OCI-LY3 (cell line): ENCODE measurements at regions not wholly inside any gene's neighbourhood (a gene's known extent, or its start where the extent isn't known, plus 50 kb on each side); places are given as distances from the start of the nearest gene placed in this dataset.

Experiments
- EZH2phosphoT487 ChIP-seq: fragments of 200-600 bp; shearing (Covaris generic); IDR thresholded peaks from 2 replicates; pipeline ENCODE4 v1.6.1; 2018; ENCODE audit warnings: antibody characterized with exemption, mixed run types, low read depth
- TF ChIP-seq, protein P1 (sequence below): fragments of 200-600, 300-600 bp; sonication (generic); IDR thresholded peaks from 2 replicates; pipeline ENCODE4 v1.5.1; 2014; ENCODE audit warnings: antibody characterized with exemption, low read length, low read depth

DNA sequence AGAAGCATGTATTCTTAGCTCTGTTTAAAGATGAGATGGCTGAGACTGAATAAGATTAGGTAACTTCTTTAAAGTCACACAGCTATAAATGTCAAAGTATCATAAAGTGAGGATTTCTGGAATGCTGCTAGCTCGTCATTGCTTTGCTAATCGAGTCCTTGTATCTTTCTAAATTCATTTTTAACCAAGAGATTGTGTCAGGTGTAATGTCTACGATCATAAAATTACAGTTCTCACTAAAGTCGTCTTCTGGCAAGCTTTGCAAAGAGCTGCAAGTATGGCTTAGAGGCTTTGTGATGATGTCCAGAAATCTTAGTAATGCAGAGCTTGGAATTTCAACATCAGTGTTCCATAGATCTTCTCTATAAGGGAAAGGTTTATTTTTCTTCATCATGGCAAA, 569.8 kb downstream of the LMO4 start:
- TF ChIP-seq, protein P1, sequence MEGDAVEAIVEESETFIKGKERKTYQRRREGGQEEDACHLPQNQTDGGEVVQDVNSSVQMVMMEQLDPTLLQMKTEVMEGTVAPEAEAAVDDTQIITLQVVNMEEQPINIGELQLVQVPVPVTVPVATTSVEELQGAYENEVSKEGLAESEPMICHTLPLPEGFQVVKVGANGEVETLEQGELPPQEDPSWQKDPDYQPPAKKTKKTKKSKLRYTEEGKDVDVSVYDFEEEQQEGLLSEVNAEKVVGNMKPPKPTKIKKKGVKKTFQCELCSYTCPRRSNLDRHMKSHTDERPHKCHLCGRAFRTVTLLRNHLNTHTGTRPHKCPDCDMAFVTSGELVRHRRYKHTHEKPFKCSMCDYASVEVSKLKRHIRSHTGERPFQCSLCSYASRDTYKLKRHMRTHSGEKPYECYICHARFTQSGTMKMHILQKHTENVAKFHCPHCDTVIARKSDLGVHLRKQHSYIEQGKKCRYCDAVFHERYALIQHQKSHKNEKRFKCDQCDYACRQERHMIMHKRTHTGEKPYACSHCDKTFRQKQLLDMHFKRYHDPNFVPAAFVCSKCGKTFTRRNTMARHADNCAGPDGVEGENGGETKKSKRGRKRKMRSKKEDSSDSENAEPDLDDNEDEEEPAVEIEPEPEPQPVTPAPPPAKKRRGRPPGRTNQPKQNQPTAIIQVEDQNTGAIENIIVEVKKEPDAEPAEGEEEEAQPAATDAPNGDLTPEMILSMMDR, result no peak
- no peak for TF ChIP-seq EZH2phosphoT487
